ENCODE measurements at regions not wholly inside any gene's neighbourhood (a gene's known extent, or its start where the extent isn't known, plus 50 kb on each side); places are given as distances from the start of the nearest gene placed in this dataset.
"Not testable (repeated sequence)": the region's sequence is repeated elsewhere in the genome, so short reads cannot be mapped to it uniquely, and the experiment has no call there.

DNA sequence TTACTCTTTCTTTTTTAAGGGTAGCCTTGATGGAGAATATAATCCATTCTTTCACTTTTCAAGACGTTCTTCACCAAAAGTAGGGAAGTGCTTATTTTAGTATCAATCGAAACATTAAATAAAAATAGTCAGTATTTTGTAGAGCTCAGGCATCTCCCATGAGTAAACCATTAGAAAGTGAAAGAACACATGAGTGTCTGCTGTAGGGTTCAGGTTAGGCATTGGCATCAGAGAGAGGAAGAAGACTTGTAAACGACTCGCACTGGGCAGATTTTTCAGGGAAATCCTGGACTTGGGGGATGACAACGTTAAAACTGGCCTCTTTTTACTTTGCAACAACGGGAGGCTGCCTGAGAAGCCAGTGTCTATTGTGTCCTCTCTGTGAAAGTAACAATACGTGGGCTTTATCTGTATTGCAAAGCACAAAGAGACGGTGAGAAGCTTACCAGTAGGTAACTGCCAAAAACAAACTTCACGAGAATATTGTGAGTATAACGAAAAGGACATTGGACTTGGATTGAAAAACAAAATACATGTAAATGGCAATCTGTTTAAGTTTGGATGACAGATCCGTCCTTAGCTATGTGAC, 451.7 kb downstream of the PYDC2 start:
- ATAC-seq (no peak), DNase-seq (no peak)
- no peak overlapping the region for H3K4me3 ChIP-seq
- intact Hi-C loops (cut with DNase I), result no loop called here
- no peak overlapping the region for H3K27ac ChIP-seq
- 79 to 86% methylated on average over 11 of the region's 11 CpGs for WGBS, 2 donors
- no peaks in the 10 kb centered on the region for H3K4me1 ChIP-seq
- peaks cover 0 to 9% (median 0%) of the 10 kb centered on the region in 11 donors for H3K9me3 ChIP-seq
- H3K36me3 ChIP-seq, result no peaks in the 10 kb centered on the region
- TF ChIP-seq, protein P1, sequence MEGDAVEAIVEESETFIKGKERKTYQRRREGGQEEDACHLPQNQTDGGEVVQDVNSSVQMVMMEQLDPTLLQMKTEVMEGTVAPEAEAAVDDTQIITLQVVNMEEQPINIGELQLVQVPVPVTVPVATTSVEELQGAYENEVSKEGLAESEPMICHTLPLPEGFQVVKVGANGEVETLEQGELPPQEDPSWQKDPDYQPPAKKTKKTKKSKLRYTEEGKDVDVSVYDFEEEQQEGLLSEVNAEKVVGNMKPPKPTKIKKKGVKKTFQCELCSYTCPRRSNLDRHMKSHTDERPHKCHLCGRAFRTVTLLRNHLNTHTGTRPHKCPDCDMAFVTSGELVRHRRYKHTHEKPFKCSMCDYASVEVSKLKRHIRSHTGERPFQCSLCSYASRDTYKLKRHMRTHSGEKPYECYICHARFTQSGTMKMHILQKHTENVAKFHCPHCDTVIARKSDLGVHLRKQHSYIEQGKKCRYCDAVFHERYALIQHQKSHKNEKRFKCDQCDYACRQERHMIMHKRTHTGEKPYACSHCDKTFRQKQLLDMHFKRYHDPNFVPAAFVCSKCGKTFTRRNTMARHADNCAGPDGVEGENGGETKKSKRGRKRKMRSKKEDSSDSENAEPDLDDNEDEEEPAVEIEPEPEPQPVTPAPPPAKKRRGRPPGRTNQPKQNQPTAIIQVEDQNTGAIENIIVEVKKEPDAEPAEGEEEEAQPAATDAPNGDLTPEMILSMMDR (IDR thresholded peaks at IDR 0.05), result no peak
- H3K27me3 ChIP-seq, result no peaks in the 10 kb centered on the region

DNA sequence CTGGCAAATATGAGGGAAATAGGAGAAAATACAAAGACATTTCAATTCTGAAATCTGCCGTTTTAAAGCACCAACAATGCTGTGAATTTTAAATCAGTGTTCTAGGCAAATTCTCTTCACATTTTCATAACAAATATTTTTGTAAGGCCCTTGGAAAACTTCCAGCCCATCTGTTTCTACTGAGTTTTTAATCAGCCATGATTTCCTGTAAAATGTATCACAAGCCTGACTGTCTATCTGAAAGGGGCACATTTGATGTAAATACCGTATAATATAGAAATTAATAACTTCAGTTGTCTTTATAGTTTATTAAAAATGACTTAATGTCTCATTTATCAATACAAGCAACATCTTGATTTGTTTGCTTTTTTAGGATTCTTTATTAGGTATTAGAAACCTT, 454.7 kb downstream of the PYDC2 start:
- Histone ChIP-seq H3K27me3 (no peaks in the 10 kb centered on the region), H3K27ac (no peak overlapping the region), H3K4me3 (no peak overlapping the region), H3K9me3 (peaks cover 0 to 9% (median 0%) of the 10 kb centered on the region in 11 donors), H3K4me1 (no peaks in the 10 kb centered on the region), H3K36me3 (no peaks in the 10 kb centered on the region)
- TF ChIP-seq, protein P1 (IDR thresholded peaks at IDR 0.05), result no peak
- DNase-seq (no peak), ATAC-seq (no peak)
- WGBS, 2 donors, result 51 to 52% methylated on average over 2 of the region's 2 CpGs
- intact Hi-C loops (cut with DNase I), result no loop called here

DNA sequence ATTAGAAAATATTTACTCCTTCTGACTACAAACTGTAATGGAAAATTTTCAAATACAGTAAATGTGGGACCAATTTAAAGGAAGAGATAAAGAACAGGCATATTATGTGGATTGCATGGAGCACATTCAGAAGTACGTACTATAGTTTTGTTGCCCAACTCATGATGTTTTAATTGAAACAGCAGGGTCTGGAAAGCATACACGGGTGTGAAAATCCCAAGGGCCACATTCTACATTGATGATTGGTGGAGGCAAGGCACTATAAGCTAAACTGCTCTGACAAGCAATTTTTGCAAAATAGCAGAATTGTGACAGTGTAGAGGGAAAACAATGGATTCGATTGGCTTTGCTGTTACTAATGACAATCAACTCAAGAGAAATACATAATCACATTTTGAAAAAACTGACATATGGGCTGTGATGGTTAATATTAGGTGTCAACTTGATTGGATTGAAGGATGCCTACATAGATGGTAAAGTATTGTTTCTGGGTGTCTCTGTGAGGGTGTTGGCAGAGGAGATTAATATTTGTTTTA, 458.6 kb downstream of the PYDC2 start:
- H3K27me3 ChIP-seq, result no peaks in the 10 kb centered on the region
- H3K36me3 ChIP-seq, result no peaks in the 10 kb centered on the region
- H3K9me3 ChIP-seq, result no peaks in the 10 kb centered on the region
- no peak for ATAC-seq
- intact Hi-C loops (cut with DNase I), result no loop called here
- H3K27ac ChIP-seq, result no peak overlapping the region
- H3K4me1 ChIP-seq, result no peaks in the 10 kb centered on the region
- 45 to 78% methylated on average over 3 of the region's 3 CpGs for WGBS, 2 donors
- H3K4me3 ChIP-seq, result no peak overlapping the region
- TF ChIP-seq, protein P1 (IDR thresholded peaks at IDR 0.05), result no peak
- no peak for DNase-seq

DNA sequence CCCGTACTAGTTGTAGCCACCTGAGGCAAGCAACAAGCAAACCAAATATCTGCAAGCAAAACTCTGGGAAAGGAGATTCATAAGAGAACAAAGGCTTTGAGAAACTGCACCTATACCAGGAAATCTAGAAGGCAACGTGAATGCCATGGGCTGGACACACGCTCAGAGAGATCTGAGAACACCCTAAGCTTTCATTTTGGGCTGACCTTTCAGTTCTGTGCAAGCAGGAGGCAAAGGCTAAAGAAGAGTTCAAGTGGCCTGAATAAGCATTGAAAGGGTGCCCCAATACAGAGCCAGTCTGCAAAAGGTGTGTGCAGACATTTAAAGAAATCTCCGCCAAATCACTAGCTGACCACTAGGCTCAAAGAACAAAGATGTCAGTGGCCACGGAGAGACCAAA, 461.6 kb downstream of the PYDC2 start:
- no peak overlapping the region for H3K27ac ChIP-seq
- no peaks in the 10 kb centered on the region for H3K9me3 ChIP-seq
- TF ChIP-seq, protein P1 (IDR thresholded peaks at IDR 0.05), result no peak
- ATAC-seq (no peak), DNase-seq (no peak)
- H3K4me1 ChIP-seq, result no peaks in the 10 kb centered on the region
- no peaks in the 10 kb centered on the region for H3K27me3 ChIP-seq
- WGBS, 2 donors, result 84 to 85% methylated on average over 5 of the region's 5 CpGs
- no peaks in the 10 kb centered on the region for H3K36me3 ChIP-seq
- no peak overlapping the region for H3K4me3 ChIP-seq
- intact Hi-C loops (cut with DNase I), result no loop called here

DNA sequence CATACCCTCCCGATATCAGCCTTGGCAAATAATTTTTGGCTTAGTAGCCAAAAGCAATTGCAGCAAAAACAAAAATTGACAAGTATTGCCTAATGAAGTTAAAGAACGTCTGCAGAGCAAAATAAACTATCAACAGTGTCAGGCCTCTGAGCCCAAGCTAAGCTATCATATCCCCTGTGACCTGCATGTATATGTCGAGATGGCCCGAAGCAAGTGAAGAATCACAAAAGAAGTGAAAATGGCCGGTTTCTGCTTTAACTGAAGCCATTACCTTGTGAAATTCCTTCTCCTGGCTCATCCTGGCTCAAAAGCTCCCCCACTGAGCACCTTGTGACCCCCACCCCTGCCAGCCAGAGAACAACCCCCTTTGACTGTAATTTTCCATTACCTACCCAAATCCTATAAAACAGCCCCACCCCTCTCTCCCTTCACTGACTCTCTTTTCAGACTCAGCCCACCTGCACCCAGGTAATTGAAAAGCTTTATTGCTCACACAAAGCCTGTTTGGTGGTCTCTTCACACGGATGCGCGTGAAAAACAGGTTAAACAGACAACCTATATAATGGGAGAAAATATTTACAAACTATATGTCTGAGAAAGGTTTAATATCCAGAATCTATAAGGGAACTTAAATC, 466.3 kb downstream of the PYDC2 start:
- H3K9me3 ChIP-seq; intact Hi-C loops (cut with DNase I); H3K27me3 ChIP-seq; H3K4me1 ChIP-seq; ATAC-seq; H3K36me3 ChIP-seq; DNase-seq; H3K27ac ChIP-seq; H3K4me3 ChIP-seq: not testable (repeated sequence)
- 81 to 86% methylated on average over 8 of the region's 8 CpGs for WGBS, 2 donors

DNA sequence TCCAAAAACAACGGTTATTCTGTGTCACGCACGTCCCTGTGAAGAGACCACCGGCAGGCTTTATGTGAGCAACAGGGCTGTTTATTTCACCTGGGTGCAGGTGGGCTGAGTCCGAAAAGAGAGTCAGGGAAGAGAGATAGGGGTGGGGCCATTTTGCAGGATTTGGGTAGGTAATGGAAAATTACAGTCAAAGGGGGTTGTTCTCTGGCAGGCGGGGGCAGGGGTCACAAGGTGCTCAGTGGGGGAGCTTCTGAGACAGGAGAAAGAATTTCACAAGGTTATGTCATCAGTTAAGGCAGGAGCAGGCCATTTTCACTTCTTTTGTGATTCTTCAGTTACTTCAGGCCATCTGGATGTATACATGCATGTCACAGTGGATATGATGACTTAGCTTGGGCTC, 467.0 kb downstream of the PYDC2 start:
- H3K36me3 ChIP-seq; DNase-seq; ATAC-seq; intact Hi-C loops (cut with DNase I); H3K27me3 ChIP-seq; H3K27ac ChIP-seq; H3K4me3 ChIP-seq; H3K9me3 ChIP-seq; H3K4me1 ChIP-seq: not testable (repeated sequence)
- WGBS, 2 donors, result 73 to 92% methylated on average over 6 of the region's 6 CpGs
